ENCODE measurements at regions not wholly inside any gene's neighbourhood (a gene's known extent, or its start where the extent isn't known, plus 50 kb on each side); places are given as distances from the start of the nearest gene placed in this dataset.

DNA sequence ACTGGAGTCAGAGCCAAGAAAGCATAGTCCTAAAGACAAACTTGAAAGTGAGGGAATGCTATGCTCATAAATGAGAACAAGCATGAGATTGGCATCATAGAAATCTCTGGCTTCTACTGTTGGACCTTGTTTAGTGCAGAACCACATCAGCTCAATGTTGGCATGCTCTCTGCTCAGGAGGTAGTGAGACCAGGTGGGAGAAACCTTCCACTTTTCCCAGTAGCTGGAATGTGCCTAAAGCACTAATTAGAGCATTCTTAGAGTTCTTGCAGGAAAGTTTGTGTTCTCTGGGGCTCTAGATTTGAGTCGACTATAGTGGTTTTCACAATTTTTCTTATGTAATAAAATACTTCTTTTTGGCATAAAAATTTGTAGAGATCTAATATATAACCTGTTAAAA lies 159.7 kb upstream of the PRICKLE1 start:
- no peak for TF ChIP-seq RAD21 (IDR thresholded peaks at IDR 0.05; ENCODE audit: low read depth)
- no peak for TF ChIP-seq YY1 (IDR thresholded peaks at IDR 0.05; ENCODE audit: extremely low read depth, insufficient replicate concordance, low read depth, low read length)
- TF ChIP-seq, protein P1, sequence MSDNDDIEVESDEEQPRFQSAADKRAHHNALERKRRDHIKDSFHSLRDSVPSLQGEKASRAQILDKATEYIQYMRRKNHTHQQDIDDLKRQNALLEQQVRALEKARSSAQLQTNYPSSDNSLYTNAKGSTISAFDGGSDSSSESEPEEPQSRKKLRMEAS (IDR thresholded peaks at IDR 0.05) = no peak
- TF ChIP-seq, protein P2, sequence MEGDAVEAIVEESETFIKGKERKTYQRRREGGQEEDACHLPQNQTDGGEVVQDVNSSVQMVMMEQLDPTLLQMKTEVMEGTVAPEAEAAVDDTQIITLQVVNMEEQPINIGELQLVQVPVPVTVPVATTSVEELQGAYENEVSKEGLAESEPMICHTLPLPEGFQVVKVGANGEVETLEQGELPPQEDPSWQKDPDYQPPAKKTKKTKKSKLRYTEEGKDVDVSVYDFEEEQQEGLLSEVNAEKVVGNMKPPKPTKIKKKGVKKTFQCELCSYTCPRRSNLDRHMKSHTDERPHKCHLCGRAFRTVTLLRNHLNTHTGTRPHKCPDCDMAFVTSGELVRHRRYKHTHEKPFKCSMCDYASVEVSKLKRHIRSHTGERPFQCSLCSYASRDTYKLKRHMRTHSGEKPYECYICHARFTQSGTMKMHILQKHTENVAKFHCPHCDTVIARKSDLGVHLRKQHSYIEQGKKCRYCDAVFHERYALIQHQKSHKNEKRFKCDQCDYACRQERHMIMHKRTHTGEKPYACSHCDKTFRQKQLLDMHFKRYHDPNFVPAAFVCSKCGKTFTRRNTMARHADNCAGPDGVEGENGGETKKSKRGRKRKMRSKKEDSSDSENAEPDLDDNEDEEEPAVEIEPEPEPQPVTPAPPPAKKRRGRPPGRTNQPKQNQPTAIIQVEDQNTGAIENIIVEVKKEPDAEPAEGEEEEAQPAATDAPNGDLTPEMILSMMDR (IDR thresholded peaks at IDR 0.05 in 2 of 3, conservative IDR thresholded peaks at IDR 0.05 in 1 of 3; ENCODE audit: borderline replicate concordance in 1 of 3, insufficient read depth in 1 of 3, low read depth in 2 of 3, low read length in 2 of 3) = no peak
- TF ChIP-seq, protein P3, sequence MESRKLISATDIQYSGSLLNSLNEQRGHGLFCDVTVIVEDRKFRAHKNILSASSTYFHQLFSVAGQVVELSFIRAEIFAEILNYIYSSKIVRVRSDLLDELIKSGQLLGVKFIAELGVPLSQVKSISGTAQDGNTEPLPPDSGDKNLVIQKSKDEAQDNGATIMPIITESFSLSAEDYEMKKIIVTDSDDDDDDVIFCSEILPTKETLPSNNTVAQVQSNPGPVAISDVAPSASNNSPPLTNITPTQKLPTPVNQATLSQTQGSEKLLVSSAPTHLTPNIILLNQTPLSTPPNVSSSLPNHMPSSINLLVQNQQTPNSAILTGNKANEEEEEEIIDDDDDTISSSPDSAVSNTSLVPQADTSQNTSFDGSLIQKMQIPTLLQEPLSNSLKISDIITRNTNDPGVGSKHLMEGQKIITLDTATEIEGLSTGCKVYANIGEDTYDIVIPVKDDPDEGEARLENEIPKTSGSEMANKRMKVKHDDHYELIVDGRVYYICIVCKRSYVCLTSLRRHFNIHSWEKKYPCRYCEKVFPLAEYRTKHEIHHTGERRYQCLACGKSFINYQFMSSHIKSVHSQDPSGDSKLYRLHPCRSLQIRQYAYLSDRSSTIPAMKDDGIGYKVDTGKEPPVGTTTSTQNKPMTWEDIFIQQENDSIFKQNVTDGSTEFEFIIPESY (IDR thresholded peaks at IDR 0.05; ENCODE audit: extremely low read depth, insufficient replicate concordance, low read length) = no peak
- TF ChIP-seq POLR2A (IDR thresholded peaks at IDR 0.05; ENCODE audit: borderline replicate concordance, extremely low read depth, insufficient read depth, insufficient read length) = no peak
- TF ChIP-seq SIN3A (IDR thresholded peaks at IDR 0.05; ENCODE audit: low read depth) = no peak
- TF ChIP-seq EZH2phosphoT487 (IDR thresholded peaks at IDR 0.05; ENCODE audit: borderline replicate concordance) = no peak
- TF ChIP-seq EGR1 (IDR thresholded peaks at IDR 0.05; ENCODE audit: low read depth) = no peak
- TF ChIP-seq SP1 (IDR thresholded peaks at IDR 0.05; ENCODE audit: low read depth) = no peak
- TF ChIP-seq, protein P4, sequence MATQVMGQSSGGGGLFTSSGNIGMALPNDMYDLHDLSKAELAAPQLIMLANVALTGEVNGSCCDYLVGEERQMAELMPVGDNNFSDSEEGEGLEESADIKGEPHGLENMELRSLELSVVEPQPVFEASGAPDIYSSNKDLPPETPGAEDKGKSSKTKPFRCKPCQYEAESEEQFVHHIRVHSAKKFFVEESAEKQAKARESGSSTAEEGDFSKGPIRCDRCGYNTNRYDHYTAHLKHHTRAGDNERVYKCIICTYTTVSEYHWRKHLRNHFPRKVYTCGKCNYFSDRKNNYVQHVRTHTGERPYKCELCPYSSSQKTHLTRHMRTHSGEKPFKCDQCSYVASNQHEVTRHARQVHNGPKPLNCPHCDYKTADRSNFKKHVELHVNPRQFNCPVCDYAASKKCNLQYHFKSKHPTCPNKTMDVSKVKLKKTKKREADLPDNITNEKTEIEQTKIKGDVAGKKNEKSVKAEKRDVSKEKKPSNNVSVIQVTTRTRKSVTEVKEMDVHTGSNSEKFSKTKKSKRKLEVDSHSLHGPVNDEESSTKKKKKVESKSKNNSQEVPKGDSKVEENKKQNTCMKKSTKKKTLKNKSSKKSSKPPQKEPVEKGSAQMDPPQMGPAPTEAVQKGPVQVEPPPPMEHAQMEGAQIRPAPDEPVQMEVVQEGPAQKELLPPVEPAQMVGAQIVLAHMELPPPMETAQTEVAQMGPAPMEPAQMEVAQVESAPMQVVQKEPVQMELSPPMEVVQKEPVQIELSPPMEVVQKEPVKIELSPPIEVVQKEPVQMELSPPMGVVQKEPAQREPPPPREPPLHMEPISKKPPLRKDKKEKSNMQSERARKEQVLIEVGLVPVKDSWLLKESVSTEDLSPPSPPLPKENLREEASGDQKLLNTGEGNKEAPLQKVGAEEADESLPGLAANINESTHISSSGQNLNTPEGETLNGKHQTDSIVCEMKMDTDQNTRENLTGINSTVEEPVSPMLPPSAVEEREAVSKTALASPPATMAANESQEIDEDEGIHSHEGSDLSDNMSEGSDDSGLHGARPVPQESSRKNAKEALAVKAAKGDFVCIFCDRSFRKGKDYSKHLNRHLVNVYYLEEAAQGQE (IDR thresholded peaks at IDR 0.05; ENCODE audit: low read depth) = no peak
- no peak for TF ChIP-seq POLR2AphosphoS5 (IDR thresholded peaks at IDR 0.05; ENCODE audit: low read depth, low read length)
